HAP-1 (cell line): ENCODE measurements at regions not wholly inside any gene's neighbourhood (a gene's known extent, or its start where the extent isn't known, plus 50 kb on each side); places are given as distances from the start of the nearest gene placed in this dataset.

ENCODE experiments used
- DNase-seq, 2 experiments: peaks; one replicate each; pipeline ENCODE4 v3.0.0-alpha.2; 2016 to 2020; ENCODE audit warnings: low spot score in 2 of 2
- H3K27me3 ChIP-seq: fragments of 250-450 bp; sonication (Bioruptor Pico); 2 replicates; pipeline ENCODE4 v1.5.1; 2020; ENCODE audit warnings: low read depth, mild to moderate bottlenecking, moderate library complexity
- H3K36me3 ChIP-seq: fragments of 250-450 bp; sonication (Bioruptor Pico); replicated peaks from 2 replicates; pipeline ENCODE4 v1.5.1; 2020; ENCODE audit warnings: mild to moderate bottlenecking
- H3K4me1 ChIP-seq: fragments of 250-450 bp; sonication (Bioruptor Pico); 2 replicates; pipeline ENCODE4 v1.5.1; 2020; ENCODE audit warnings: mild to moderate bottlenecking
- H3K4me3 ChIP-seq: fragments of 250-450 bp; sonication (Bioruptor Pico); 2 replicates; pipeline ENCODE4 v1.5.1; 2020; ENCODE audit warnings: mild to moderate bottlenecking, moderate library complexity
- H3K9me3 ChIP-seq: fragments of 250-450 bp; sonication (Bioruptor Pico); 2 replicates; pipeline ENCODE4 v1.5.1; 2020; ENCODE audit warnings: mild to moderate bottlenecking, moderate library complexity
- in situ Hi-C: fragments of 300-500 bp; cut with MboI; formaldehyde crosslinking; loops from 3 replicates; pipeline ENCODE4 v1.14.3; 2020; ENCODE audit warnings: low sequenced_read_pairs, inconsistent platforms, mixed read lengths

- H3K4me3 ChIP-seq, result no peak overlapping the region
- in situ Hi-C loops, result no loop called here
- no peak for DNase-seq
- no peaks in the 10 kb centered on the region for H3K27me3 ChIP-seq
- H3K9me3 ChIP-seq, result no peaks in the 10 kb centered on the region
- H3K4me1 ChIP-seq, result no peaks in the 10 kb centered on the region
- no peaks in the 10 kb centered on the region for H3K36me3 ChIP-seq
These were observed 303.5 kb downstream of the KLF6 start for GRCh38 chr10:3481496-3481895.

- no peak for DNase-seq
- Histone ChIP-seq H3K4me1 (no peaks in the 10 kb centered on the region), H3K9me3 (no peaks in the 10 kb centered on the region), H3K36me3 (no peaks in the 10 kb centered on the region), H3K4me3 (no peak overlapping the region), H3K27me3 (no peaks in the 10 kb centered on the region)
- in situ Hi-C loops, result no loop called here
These were observed 304.1 kb downstream of the KLF6 start for GRCh38 chr10:3480990-3481315.

- in situ Hi-C loops, result no loop called here
- H3K4me3 ChIP-seq, result no peak overlapping the region
- H3K4me1 ChIP-seq, result no peaks in the 10 kb centered on the region
- no peaks in the 10 kb centered on the region for H3K36me3 ChIP-seq
- H3K9me3 ChIP-seq, result no peaks in the 10 kb centered on the region
- H3K27me3 ChIP-seq, result no peaks in the 10 kb centered on the region
- no peak for DNase-seq
These were observed 304.6 kb downstream of the KLF6 start for GRCh38 chr10:3480281-3480989.

GRCh38 chr10:3478632-3479240 is 306.2 kb upstream of the PITRM1 start:
- in situ Hi-C loops, result no loop called here

GRCh38 chr10:3478153-3478552 is 305.6 kb upstream of the PITRM1 start:
- no peak for DNase-seq
- Histone ChIP-seq H3K4me3 (no peak overlapping the region), H3K27me3 (no peaks in the 10 kb centered on the region), H3K9me3 (no peaks in the 10 kb centered on the region), H3K36me3 (no peaks in the 10 kb centered on the region), H3K4me1 (no peaks in the 10 kb centered on the region)
- in situ Hi-C loops, result no loop called here

More at GRCh38 chr10:3478632-3479240, 306.2 kb upstream of the PITRM1 start:
- Histone ChIP-seq H3K4me1 (no peaks in the 10 kb centered on the region), H3K9me3 (no peaks in the 10 kb centered on the region), H3K4me3 (no peak overlapping the region), H3K36me3 (no peaks in the 10 kb centered on the region), H3K27me3 (no peaks in the 10 kb centered on the region)
- no peak for DNase-seq

GRCh38 chr10:3477683-3478082 is 305.1 kb upstream of the PITRM1 start:
- Histone ChIP-seq H3K27me3 (no peaks in the 10 kb centered on the region), H3K36me3 (no peaks in the 10 kb centered on the region), H3K4me1 (no peaks in the 10 kb centered on the region), H3K4me3 (no peak overlapping the region), H3K9me3 (no peaks in the 10 kb centered on the region)
- in situ Hi-C loops, result no loop called here
- DNase-seq, result no peak

GRCh38 chr10:3476640-3477448 is 304.3 kb upstream of the PITRM1 start:
- H3K4me3 ChIP-seq, result no peak overlapping the region
- DNase-seq, result no peak
- H3K27me3 ChIP-seq, result no peaks in the 10 kb centered on the region
- in situ Hi-C loops, result no loop called here
- no peaks in the 10 kb centered on the region for H3K4me1 ChIP-seq
- H3K36me3 ChIP-seq, result no peaks in the 10 kb centered on the region
- H3K9me3 ChIP-seq, result no peaks in the 10 kb centered on the region

GRCh38 chr10:3476186-3476585 is 303.6 kb upstream of the PITRM1 start:
- Histone ChIP-seq H3K9me3 (no peaks in the 10 kb centered on the region), H3K27me3 (no peaks in the 10 kb centered on the region), H3K4me3 (no peak overlapping the region), H3K4me1 (no peaks in the 10 kb centered on the region), H3K36me3 (no peaks in the 10 kb centered on the region)
- no peak for DNase-seq
- in situ Hi-C loops, result no loop called here

GRCh38 chr10:3475367-3475766 is 302.8 kb upstream of the PITRM1 start:
- no peak for DNase-seq
- Histone ChIP-seq H3K4me3 (no peak overlapping the region), H3K36me3 (no peaks in the 10 kb centered on the region), H3K9me3 (no peaks in the 10 kb centered on the region), H3K27me3 (no peaks in the 10 kb centered on the region), H3K4me1 (no peaks in the 10 kb centered on the region)
- in situ Hi-C loops, result no loop called here

- no peaks in the 10 kb centered on the region for H3K27me3 ChIP-seq
- DNase-seq, result no peak
- H3K9me3 ChIP-seq, result no peaks in the 10 kb centered on the region
- no peaks in the 10 kb centered on the region for H3K4me1 ChIP-seq
- no peaks in the 10 kb centered on the region for H3K36me3 ChIP-seq
- in situ Hi-C loops, result no loop called here
- no peak overlapping the region for H3K4me3 ChIP-seq
These were observed 301.7 kb upstream of the PITRM1 start for GRCh38 chr10:3474266-3474665.

GRCh38 chr10:3473271-3473670 is 300.7 kb upstream of the PITRM1 start:
- in situ Hi-C loops, result no loop called here
- DNase-seq, result no peak
- no peaks in the 10 kb centered on the region for H3K27me3 ChIP-seq
- H3K36me3 ChIP-seq, result no peaks in the 10 kb centered on the region
- H3K9me3 ChIP-seq, result no peaks in the 10 kb centered on the region
- no peaks in the 10 kb centered on the region for H3K4me1 ChIP-seq
- H3K4me3 ChIP-seq, result no peak overlapping the region

- Histone ChIP-seq H3K36me3 (no peaks in the 10 kb centered on the region), H3K4me3 (no peak overlapping the region), H3K9me3 (no peaks in the 10 kb centered on the region), H3K27me3 (no peaks in the 10 kb centered on the region), H3K4me1 (no peaks in the 10 kb centered on the region)
- no peak for DNase-seq
- in situ Hi-C loops, result no loop called here
These were observed 299.9 kb upstream of the PITRM1 start for GRCh38 chr10:3472287-3473051.

GRCh38 chr10:3471927-3472286 is 299.3 kb upstream of the PITRM1 start:
- no peaks in the 10 kb centered on the region for H3K4me1 ChIP-seq
- no peak overlapping the region for H3K4me3 ChIP-seq
- no peaks in the 10 kb centered on the region for H3K9me3 ChIP-seq
- H3K36me3 ChIP-seq, result no peaks in the 10 kb centered on the region
- no peak for DNase-seq
- H3K27me3 ChIP-seq, result no peaks in the 10 kb centered on the region
- in situ Hi-C loops, result no loop called here

- Histone ChIP-seq H3K36me3 (no peaks in the 10 kb centered on the region), H3K4me1 (no peaks in the 10 kb centered on the region), H3K27me3 (no peaks in the 10 kb centered on the region), H3K9me3 (no peaks in the 10 kb centered on the region), H3K4me3 (no peak overlapping the region)
- in situ Hi-C loops, result no loop called here
- DNase-seq, result no peak
These were observed 298.9 kb upstream of the PITRM1 start for GRCh38 chr10:3471472-3471871.
